ENCODE measurements at regions not wholly inside any gene's neighbourhood (a gene's known extent, or its start where the extent isn't known, plus 50 kb on each side); places are given as distances from the start of the nearest gene placed in this dataset.

GRCh38 chr6:71481801-71482200, 193.2 kb downstream of the OGFRL1 start:
- no peaks in the 10 kb centered on the region for H3K27me3 ChIP-seq (ENCODE audit: insufficient read depth, low read length)
- no peak overlapping the region for H3K4me3 ChIP-seq (replicated peaks in 1 of 2; ENCODE audit: low read depth in 1 of 2, low read length in 2 of 2)
- no peak overlapping the region for H2AFZ ChIP-seq (ENCODE audit: low read depth, low read length, poor library complexity, severe bottlenecking)
- ChIA-PET CTCF (interaction anchor here (0.9 to 1.0 kb wide), 2 partner anchors 77 to 96 kb away, joined by 4 to 5 read pairs; no protein-coding TSS in a partner anchor), RAD21 (ENCODE audit: low non-redundant PET in 1 of 2, low total read pairs in 2 of 2, uncharacterized antibody in 2 of 2, unreplicated experiment in 2 of 2) (no interaction called here), POLR2A (no interaction called here)
- H4K20me1 ChIP-seq (ENCODE audit: insufficient read depth): no peaks in the 10 kb centered on the region
- no peaks in the 10 kb centered on the region for H3K9me2 ChIP-seq (ENCODE audit: insufficient read depth)
- no peaks in the 10 kb centered on the region for H3K36me3 ChIP-seq (ENCODE audit: control insufficient read depth in 1 of 2, insufficient read depth in 2 of 2, low read length in 2 of 2)
- intact Hi-C loops (cut with micrococcal nuclease): no loop called here
- ATAC-seq: no peak
- H3K27ac ChIP-seq (ENCODE audit: low read depth, low read length): no peak overlapping the region
- no peak overlapping the region for H3K9ac ChIP-seq (ENCODE audit: low read length)
- H3K9me3 ChIP-seq (ENCODE audit: control insufficient read depth in 1 of 2, insufficient read depth in 1 of 2, low read depth in 1 of 2, low read length in 2 of 2): no peaks in the 10 kb centered on the region
- TF ChIP-seq CBX3 (IDR thresholded peaks at IDR 0.05; ENCODE audit: low read depth) (no peak), REST (IDR thresholded peaks at IDR 0.05; ENCODE audit: low read depth) (no peak), EZH2 (IDR thresholded peaks at IDR 0.05) (no peak), CTCF (IDR thresholded peaks at IDR 0.05 in 2 of 3, conservative IDR thresholded peaks at IDR 0.05 in 1 of 3; ENCODE audit: borderline replicate concordance in 1 of 3, insufficient read depth in 1 of 3, low read depth in 2 of 3, low read length in 2 of 3) (no peak), TCF7L2 (IDR thresholded peaks at IDR 0.05; ENCODE audit: borderline replicate concordance, extremely low read depth, insufficient read depth, insufficient read length) (no peak), JUND (IDR thresholded peaks at IDR 0.05) (no peak), YY1 (IDR thresholded peaks at IDR 0.05; ENCODE audit: extremely low read depth, insufficient replicate concordance, low read depth, low read length) (no peak), RAD21 (IDR thresholded peaks at IDR 0.05; ENCODE audit: low read depth) (no peak), POLR2A (IDR thresholded peaks at IDR 0.05; ENCODE audit: borderline replicate concordance, extremely low read depth, insufficient read depth, insufficient read length) (no peak), SRF (IDR thresholded peaks at IDR 0.05; ENCODE audit: low read depth) (no peak), POLR2AphosphoS5 (IDR thresholded peaks at IDR 0.05; ENCODE audit: low read depth, low read length) (no peak)
- TF ChIP-seq, protein P1, sequence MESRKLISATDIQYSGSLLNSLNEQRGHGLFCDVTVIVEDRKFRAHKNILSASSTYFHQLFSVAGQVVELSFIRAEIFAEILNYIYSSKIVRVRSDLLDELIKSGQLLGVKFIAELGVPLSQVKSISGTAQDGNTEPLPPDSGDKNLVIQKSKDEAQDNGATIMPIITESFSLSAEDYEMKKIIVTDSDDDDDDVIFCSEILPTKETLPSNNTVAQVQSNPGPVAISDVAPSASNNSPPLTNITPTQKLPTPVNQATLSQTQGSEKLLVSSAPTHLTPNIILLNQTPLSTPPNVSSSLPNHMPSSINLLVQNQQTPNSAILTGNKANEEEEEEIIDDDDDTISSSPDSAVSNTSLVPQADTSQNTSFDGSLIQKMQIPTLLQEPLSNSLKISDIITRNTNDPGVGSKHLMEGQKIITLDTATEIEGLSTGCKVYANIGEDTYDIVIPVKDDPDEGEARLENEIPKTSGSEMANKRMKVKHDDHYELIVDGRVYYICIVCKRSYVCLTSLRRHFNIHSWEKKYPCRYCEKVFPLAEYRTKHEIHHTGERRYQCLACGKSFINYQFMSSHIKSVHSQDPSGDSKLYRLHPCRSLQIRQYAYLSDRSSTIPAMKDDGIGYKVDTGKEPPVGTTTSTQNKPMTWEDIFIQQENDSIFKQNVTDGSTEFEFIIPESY (IDR thresholded peaks at IDR 0.05; ENCODE audit: extremely low read depth, insufficient replicate concordance, low read length): no peak
- BruUV-seq (replicated peaks): no TSS peak
- H3K4me2 ChIP-seq (ENCODE audit: low read length): no peak overlapping the region
- no peak for DNase-seq (ENCODE audit: low read depth, low spot score)
- no peaks in the 10 kb centered on the region for H3K79me2 ChIP-seq (ENCODE audit: insufficient read depth, low read length)
- H3K4me1 ChIP-seq (ENCODE audit: control insufficient read depth in 1 of 2, insufficient read depth in 2 of 2, low read length in 2 of 2): peaks cover 0 to 9% of the 10 kb centered on the region in 2 experiments; a peak in 2 of 4 replicates

Measured in HCT116 (cell line).